ENCODE measurements at regions not wholly inside any gene's neighbourhood (a gene's known extent, or its start where the extent isn't known, plus 50 kb on each side); places are given as distances from the start of the nearest gene placed in this dataset.

GRCh38 chr3:187827723-187828122 lies 82.5 kb upstream of the BCL6 start:
- no peak for DNase-seq

- no peak for DNase-seq
Measured at GRCh38 chr3:187828579-187829452, 83.5 kb upstream of the BCL6 start.

DNA sequence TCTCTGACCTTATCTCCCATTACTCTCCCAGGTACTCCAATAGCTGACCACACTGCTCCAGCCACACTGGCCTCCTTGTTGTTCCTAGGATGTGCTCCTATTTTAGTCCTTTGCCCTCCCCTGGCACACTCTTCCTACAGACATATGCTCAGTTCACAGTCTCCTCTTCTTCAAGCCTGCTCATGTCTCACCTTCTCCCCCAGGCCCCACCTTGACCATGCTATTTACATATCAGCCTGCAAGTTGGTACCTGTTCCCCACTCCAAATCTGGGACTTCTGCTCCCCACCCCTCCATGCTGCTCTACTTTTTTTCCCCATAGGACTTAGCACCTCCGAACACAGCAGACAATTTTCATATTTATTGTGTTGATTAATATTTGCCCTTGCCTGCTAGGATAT lies 84.9 kb upstream of the BCL6 start:
- no peak for DNase-seq

- DNase-seq: no peak
Measured at GRCh38 chr3:187831125-187832051, 86.1 kb upstream of the BCL6 start.

GRCh38 chr3:187832202-187832601 lies 86.9 kb upstream of the BCL6 start:
- DNase-seq: no peak

- DNase-seq: no peak
Measured at GRCh38 chr3:187833375-187833774, 88.1 kb upstream of the BCL6 start.

- no peak for DNase-seq
Measured at GRCh38 chr3:187833799-187834578, 88.7 kb upstream of the BCL6 start.

- DNase-seq: no peak
Measured at GRCh38 chr3:187836823-187837770, 91.8 kb upstream of the BCL6 start.

- DNase-seq: no peak
Measured at GRCh38 chr3:187838016-187838540, 92.8 kb upstream of the BCL6 start.

DNA sequence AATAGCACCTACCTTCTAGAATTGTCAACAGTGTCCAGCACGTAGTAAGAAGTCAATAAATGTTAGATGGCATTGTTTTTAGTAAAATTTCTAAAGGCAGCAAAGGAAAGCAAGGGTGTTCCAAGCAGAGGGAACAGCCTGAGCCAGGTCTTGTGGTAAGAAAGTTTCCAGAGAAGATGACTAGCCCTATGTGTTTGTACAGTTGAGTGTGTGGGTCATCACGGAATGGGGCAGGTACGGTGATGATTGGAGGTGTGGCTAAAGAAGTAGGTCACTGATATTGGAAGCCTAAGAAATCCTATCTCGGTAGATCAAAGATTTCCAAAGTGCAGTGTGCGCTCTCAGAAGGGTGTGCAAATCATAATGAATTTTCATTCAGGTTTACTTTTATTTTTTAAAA lies 94.2 kb upstream of the BCL6 start:
- DNase-seq: no peak

- no peak for DNase-seq
Measured at GRCh38 chr3:187840856-187841255, 95.6 kb upstream of the BCL6 start.

DNA sequence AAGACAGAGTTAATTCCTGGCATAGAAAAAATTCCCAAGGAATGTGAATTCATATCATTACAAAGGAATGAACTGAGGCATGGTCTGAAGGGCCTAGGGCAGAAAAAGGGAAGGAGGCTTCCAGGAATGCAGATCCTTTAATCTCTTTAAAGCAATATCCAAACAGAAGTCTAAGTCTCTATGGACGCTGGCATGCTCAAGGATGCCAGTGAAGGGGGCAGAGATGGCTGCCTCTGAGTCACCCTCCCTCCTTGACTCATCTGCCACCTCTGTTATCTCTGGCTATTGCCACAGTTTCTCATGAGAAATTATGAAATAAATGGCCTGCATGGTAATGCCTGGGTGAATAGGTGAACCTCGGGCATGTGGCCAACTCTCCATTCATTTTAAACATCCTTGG lies 96.3 kb upstream of the BCL6 start:
- no peak for DNase-seq

GRCh38 chr3:187843654-187844053 lies 98.4 kb upstream of the BCL6 start:
- no peak for DNase-seq

GRCh38 chr3:187844708-187845107 lies 99.4 kb upstream of the BCL6 start:
- DNase-seq: no peak

DNA sequence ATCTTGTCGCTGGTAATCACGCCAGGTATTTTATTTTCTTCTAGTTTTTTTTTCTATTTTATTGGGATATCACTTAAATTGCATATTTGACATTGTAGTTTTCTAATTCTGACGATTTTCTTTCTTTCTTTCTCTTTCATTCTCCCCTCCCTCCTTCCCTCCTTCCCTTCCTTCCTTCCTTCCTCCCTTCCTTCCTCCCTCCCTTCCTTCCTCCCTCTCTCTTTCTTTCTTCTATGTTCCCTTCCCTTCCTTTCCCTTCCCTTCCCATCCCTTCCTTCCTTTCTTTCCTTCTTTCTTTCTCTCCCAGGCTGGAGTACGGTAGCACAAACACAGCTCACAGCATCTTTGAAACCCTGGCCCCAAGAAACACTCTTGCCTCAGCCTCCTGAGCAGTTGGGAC lies 100.6 kb upstream of the BCL6 start:
- DNase-seq: no peak

- DNase-seq: no peak
Measured at GRCh38 chr3:187848401-187848800, 103.1 kb upstream of the BCL6 start.

DNA sequence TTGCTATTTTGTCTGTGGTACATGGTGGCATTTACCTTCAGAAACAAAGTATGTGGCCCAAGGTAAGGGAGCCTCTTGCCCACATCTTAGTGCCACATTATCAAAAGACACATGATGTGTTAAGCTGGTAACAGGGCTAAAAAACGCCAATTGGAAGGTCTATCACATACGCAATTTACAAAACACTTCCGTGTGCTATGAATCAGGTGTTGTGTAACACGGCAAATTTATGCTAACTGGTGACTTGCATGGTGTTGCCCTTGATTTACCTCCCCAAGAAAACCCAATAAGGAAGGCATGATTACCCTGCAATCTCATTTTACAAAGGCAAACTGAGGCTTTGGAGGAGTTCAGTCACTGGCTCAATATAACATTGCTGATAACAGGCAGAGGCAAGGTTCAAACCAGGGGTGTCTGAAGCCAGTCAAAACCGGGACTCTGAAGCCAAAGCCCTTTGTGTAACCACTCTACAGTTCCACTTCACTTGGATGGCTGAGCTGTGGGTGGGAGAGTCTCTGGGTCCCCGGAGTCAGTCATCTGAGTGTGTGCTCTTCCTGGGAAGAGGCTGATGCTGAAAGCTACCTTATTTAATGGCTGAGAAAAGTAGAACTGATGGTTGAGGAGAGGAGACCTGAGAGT lies 103.9 kb upstream of the BCL6 start:
- no peak for DNase-seq

- no peak for DNase-seq
Measured at GRCh38 chr3:187850258-187850921, 105.1 kb upstream of the BCL6 start.

GRCh38 chr3:187852842-187853730 lies 107.8 kb upstream of the BCL6 start:
- DNase-seq: no peak

All from NCI-H526 (cell line).